IPS DF 19.7 (cell line): ENCODE measurements at regions not wholly inside any gene's neighbourhood (a gene's known extent, or its start where the extent isn't known, plus 50 kb on each side); places are given as distances from the start of the nearest gene placed in this dataset.

Source experiments
- DNase-seq: peaks from one replicate; pipeline ENCODE4 v3.0.0-alpha.2; 2013; ENCODE audit warnings: low read depth, low spot score

DNA sequence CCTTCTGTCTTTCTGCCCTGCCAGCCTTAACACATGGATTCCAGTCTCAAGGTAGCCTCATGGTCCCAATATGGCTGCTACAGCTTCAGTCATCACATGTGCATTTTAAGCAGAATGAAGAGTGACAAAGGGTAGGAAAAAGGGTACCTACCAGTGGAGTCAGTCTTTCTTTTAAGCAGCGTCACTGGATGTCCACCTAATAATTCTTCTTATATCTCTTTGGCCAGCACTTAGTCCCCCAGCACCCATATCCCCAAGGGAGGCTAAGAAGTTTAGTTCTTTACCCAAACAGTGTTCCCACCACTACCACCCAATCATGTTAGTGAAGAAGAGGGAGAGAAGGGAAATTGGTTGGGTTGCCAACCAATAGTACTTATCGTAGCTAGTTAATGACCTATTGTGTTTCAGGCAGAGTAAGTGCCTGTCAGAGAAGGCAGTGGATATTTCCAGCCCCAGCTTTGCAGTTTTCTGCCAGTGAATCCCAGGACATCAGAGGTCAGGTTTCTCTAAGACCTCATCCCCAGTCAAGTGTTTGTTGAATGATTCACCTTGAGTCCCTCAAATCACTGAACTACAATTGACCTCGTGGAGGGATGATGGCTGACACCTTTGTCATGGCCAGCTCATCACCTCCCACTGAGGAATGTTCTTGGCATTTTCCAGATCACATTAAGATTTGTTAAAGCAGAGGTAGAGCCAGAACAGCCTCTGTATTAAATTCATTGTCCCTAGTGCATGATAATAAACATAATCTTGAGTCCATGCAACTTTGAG, 250.9 kb upstream of the CRY1 start:
- no peak for DNase-seq

DNA sequence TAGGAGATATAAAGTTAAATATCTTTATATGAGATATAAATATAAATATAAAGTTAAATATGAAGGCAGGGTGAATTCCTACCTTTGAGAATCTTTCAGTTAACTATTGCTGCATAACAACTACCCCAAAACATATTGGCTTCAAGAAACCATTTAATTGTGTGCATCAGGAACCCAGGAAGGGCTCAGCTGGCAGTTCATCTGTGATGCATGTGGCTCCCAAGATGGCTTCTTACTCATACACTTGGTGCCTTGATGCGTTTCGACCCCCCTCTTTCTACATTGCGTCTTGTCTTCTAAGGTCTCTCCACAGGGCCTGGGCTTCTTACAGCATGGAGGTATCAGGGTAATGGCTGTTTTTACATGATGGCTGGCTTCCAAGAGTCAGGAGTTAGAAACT, 253.9 kb upstream of the CRY1 start:
- DNase-seq = no peak

DNA sequence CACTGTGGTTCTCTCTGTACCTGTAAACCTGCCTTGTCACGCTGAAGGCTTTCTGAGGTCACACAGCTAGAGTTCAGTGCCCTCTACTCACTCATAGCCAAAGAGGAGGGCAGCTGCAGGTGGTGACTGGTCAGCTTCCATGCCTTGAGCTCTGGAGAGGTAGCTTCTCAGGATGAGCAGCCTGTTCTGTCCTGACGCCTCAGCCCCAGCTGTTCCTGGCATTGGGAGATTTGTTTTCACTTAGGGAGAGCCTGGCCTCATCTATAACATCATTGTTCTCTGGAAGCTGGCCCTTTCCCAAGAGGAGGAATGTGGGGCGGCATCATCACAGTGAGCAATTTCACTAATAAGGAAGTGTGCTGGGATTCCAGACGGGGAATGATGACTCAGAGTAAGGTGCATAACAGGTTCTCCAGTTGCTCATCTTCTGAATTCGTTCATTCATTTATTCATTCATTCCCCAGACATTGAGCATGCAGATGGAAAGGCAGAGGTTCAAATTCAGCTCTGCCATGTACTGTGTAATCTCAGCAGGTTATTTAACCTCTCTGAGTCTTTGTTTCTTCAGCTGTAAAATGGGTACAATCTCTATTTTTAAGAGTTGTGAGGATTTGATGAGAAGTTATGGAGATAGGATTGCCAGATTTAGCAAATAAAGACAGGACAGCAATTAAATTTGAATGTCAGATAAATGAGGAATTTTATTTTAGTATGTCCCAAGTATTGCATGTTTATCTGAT, 255.8 kb upstream of the CRY1 start:
- DNase-seq = no peak

DNA sequence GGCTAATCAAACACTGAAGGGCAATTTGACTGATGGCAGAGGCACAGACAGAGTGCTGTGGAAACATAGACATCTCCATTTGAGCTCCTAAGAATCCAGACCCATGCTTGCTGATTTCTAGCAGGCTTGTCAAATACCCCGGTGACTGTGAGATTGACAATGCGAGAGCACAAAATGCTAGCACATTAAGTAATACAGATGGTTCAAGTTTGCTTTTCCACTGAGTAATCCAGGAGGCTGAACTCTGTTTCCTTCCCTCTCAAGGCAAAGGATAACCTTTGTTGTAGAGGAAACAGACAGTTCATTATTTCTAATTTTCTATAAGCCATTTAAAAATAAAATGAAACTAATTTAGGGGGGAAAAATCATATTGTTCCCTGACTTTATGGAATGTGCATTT, 256.5 kb upstream of the CRY1 start:
- DNase-seq = no peak

DNA sequence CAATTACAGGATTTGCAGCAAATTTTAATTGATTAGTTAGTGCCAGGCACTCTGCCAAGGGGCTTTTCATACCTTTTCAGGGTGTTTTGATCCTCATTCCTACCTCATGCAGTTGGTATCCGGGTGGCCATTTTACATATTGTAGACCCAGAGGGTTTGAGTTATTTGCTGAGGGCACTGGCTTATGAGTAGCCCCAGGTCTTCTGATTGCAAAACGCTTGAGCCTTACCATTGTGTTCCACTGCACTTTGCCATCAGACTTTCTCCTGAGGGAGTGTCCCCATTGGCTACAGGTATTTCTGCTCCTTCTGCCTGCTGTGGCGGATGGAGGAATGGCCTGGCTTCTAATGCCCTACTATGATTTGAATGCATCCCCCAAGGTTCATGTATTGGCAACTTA, 257.8 kb upstream of the CRY1 start:
- no peak for DNase-seq

DNA sequence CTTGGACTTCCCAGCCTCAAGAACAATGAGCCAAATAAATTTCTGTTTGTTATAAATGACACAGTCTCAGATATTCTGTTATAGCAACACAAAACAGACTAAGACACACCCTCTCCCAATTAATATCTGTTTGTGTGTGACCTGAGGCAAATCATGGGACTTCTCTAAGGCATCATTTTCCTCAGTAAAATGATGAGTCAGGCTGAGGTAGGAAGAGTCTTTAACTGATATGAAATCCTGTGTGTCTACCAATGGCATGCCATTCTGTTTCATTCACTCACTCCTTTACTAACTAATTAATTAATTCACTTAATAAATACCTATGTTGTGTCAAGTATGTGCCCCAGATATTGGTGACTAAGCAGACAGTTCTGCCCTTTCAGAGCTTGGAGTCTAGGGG, 258.4 kb upstream of the CRY1 start:
- no peak for DNase-seq

DNA sequence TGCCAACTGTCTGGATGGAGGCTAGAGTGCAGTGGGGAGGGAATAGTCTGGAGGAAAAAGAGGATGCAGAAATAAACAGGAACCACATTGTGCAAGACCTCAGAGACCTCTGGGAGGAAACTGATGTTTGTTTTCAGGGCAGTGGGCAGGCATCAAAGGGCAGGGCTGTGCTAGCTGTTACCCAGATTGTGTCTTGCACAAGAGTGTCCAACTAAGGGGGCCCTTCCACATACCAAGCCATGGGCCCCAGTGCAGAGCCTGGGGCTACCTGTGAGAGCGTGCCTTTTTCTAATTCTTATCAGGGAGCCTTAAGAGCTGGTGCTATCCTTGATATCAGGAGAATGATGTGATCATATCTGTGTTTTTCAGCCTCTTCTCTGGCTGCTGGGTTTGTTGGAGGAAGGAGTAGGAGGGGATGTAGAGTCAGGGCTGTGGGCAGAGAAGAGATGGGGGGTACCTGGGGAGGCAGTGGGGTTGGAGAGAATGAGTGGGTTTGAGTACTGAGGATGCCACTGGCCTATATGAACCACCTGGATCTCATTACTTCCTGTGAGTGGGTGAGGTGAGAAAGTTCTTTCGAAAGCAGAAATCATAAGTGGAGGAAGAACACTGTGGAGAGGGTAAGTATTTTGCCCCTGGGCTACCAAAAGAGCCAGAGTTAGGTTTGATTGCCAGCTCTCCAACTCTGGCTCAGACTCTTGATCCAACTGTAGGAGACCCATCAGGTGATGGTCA, 259.2 kb upstream of the CRY1 start:
- DNase-seq = no peak

DNA sequence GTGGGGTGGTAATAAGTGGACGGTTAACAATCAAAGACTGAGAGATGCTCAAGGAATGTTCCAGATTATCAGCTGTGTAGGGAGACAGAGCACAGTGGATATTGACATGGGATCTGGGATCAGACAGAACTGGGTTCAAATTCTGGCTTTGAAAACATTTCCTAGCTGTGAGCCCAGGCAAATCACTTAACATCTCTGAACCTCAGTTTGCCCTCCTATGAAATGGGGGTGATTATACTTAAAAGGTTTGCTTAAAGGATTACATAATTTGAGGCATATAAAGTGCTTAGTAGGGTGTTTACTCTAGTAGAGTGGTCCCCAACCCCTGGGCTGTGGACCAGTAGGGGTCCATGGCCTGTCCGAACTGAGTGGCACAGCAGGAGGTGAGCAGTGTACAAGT, 260.0 kb upstream of the CRY1 start:
- DNase-seq = no peak

DNA sequence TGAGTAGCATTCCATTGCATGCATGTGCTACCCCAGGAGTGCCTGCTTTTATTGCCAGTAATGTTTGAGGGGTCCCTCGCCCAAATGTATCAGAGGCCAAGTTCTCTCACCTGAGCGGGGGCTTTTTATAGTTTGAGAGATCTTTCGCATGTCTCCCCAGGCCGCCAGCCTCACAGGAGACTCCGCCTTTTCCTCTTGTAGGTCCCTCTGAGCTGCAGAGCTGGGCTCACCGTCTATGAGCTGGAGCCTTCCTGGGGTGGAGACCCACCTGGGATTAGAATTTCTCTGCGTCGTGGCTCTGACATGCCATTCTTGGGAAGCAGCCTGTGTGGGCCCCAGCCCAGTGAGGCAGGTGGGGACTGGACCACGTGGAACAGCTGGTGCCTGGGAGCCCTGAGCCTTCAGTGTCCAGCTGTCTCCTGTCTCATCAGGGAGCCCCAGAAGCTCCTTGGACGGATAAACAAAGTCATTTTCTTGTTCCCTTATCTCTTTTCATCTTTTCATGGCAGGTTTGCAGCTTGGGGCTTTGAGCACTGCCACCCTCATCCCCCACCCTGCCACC, 261.7 kb upstream of the CRY1 start:
- no peak for DNase-seq

DNA sequence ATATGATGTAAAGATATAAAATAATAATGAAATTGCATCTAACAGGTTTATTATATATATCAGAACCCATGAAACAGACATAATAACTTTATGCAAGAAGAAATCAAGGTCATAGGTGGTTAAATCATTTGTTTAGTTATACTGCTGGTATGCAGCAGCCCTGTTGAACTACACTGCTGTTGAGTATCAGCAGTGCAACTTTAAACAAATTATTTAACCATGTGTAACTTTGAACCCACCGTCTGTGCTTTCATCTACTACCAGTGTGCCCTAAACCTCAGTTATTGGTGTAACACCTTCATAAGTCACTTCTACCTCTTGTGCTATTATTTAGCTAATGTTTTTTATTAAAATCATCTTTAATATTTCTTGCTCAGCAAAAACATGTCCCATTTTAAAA, 262.3 kb upstream of the CRY1 start:
- DNase-seq = no peak

DNA sequence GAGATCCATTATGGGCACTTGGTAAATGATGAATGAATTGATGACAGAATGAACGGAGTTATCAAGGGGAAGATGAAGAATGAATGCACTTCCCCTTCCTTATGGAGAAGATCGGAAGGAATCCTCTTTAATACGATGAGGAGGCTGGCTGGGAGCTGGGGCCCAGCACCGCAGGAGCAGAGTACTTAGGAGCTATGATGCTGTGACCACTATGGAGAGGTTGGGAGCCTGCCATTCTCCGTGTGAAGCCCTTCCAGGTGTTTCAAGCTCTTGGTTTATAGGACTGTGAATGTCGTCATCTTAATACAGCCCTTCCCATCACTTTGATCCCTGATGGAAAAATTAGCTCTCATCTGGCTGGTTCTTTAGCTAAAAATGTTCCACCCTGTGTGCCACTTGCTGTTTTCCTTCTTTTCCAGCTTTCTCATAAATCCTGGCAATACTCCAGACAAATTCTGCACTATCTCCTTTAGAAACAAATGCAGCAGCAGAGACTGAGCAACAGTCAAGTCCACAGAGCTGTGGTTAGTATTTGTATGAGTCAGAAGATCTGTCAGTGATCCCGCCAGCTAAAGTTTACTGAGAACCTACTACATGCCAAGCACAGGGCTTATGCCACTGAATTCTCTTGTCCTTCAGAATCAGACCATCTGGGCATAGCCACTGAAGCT, 263.1 kb upstream of the CRY1 start:
- no peak for DNase-seq

DNA sequence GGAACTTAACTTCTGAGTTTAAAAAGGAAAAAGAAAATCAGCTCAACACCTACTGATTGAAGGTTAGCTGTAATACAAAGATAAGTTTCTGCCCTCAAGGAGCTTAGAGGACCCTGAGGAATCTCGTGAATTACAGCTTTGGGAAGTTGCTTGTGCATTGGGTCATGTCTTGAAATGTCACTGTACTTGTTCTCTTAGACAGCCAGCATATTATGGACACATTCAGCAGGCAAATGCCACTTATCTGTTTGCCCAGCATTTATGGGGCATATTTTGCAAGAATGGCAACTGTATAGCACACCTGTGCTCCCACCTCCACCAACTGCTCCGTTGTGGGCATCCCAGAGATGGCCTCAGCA, 263.6 kb upstream of the CRY1 start:
- DNase-seq = no peak

DNA sequence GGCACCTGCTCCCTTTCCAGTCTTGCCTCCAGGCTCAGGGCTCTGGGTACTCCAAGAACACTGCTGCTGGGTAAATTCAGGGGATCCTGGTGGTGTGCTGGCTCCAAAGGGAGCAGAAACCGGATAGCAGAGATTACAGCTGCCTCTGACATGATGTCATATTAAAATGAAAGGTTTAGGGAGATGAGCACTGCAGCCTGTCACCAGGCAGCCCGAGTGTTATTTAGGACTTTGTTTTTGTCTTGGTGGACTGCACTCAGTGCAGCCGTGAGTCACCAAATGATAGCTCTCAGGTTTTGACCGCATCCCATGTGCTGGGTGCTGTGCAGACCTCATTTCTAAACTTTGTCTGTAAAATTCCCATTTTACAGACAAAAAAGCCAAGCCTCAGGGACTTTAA, 266.0 kb upstream of the CRY1 start:
- no peak for DNase-seq

DNA sequence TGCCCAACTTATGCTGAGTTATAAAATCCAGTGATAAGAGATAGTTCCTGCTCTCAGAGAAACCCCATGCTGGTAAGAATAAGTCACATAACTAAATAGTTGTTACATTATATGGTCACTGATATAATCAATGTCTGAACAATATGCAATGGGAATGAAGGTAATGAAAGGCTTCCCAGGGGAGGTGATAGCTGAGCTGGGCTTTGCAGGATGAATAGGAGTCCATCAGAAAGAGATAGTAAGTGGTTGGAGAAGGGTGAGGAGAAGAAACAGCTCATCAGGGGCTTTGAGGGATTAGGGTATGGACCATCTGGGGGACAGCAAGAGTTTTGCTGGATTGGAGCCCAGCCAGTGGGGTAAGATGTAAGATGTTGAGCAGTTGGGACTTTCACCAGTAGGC, 266.7 kb upstream of the CRY1 start:
- no peak for DNase-seq

DNA sequence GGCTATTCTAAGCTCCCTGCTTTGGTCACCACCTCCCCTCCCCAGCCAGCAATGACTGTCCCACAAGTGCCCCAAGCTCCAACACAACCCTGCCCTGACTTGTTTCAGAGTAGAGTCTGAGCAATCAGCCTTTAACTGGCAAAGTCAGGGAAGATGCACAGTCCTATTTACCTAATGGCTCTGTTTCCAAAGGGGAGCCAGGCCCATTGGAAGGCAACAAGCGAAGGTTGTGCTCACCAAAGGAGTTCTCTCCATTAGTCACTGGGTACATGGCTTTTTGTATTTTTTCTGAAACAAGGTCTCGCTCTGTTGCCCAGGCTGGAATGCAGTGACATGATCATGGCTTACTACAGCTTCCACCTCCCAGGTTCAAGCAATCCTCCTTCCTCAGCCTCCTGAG, 267.1 kb upstream of the CRY1 start:
- no peak for DNase-seq

DNA sequence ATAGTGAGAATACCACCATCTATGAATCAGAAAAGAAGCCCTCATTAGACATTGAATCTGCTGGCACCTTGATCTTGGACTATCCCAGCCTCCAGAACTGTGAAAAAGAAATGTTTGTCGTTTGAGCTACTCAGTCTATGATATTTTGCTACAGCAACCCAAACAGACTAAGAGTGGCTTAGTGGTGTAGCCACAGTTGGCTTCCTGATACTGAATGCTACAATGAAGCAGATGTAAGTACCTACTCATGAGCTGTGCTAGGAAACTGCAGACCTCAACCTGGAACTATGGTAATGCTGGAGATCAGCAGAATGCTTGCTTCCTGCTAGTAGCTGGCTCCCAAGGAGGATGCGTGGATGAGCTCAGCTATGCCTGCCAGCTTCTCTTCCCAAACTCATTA, 268.6 kb upstream of the CRY1 start:
- DNase-seq = no peak

DNA sequence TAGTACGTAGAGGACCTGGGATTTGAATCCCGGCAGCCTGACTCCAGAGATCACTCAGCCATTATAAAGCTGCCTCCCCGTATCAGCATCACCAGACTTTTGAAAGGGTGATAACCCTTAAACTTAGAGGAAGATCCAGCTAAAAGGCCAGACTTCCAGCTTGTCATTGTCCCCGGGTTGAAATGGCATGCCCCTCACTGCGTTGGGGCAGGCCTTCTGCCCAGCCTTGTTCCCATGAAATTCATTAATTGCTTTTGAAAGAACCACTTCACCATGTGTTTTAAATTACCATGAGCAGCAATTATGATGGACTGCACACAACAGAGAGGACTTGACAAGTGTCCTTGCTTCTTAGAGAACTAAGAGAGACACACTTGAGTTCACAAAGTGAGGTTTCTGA, 269.6 kb upstream of the CRY1 start:
- no peak for DNase-seq

DNA sequence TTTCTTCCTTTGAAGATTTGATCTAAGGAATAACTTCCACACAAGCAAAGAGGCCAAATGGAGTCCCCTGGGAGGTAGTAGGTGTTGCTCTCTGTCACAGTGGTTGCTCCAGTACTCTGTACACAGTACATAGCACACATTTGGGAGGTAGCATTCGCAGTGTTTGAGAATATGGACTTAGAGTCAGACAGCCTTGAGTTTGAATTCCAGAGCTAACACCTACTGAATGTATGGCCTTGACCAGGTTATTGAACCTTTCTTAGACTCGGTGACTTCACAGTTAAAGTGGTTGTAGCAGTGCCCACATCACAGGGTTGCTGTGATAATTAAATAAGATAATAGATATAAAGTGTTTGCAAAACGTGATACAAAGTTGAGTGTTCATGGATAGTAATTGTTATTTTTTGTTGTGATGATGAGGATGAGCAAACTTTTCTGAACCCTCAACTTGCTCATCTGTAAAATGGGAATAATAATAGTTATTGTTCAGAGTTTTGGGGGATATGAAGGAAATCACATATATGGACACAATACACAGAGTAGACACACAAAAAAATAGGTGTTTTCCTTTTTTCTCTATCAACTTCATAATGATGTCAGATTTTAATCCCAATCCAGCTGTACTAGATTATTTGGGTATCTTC, 271.6 kb upstream of the CRY1 start:
- no peak for DNase-seq

DNA sequence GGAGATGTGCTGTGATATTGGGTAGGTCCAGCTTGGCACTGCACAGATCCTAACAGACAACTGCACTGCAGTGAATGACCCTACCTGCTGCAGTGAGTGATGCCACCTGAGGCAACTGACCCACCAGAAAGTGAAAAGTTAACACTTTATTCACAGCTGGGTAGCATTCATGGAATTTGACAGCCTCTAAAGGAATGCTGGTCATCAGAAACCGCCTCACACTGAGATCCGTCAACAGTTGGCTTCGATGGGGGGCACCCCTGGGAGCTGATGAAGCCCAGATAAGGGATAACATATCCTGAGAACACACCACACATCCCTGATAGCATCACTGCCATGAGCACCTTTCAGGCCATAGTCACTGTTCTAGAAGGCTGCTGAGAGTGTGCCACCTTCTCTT, 272.4 kb upstream of the CRY1 start:
- DNase-seq = no peak

DNA sequence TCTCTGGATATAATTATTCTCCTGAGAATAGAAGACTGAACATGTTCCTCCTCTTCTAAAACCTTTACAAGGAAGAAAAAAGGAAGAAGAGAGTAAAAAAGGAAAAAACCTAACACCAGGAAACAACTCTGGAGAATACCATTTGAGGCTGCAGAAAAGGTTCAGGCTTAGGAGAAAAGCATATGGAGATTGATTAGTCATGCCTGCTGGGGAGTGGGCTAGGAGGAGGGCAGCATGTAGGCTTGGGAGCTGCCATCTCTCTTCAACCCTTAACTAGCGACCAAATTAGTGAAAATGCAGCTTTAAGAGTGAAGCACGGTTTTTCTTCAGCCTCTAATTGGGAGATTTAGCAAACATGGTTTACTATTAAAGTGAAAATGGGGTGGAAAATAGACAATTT, 273.0 kb upstream of the CRY1 start:
- DNase-seq = no peak

DNA sequence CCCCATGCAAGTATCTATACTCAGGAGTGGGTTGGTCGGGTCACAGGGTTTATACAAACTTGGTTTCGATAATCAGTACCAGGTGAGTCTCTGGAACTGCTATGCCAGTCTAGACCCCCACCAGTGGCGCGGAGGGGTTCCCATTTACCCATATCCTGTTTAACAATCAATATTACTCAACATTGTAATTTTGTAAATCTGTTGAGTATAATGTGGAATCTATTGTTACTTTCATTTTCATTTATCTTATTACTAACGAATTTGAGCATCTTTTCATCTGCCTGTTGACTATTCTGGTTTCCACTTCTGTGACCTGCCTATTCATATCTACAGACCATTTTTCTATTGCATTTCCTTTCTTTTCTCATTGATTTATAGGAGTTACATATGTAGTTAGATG, 275.2 kb upstream of the CRY1 start:
- no peak for DNase-seq

DNA sequence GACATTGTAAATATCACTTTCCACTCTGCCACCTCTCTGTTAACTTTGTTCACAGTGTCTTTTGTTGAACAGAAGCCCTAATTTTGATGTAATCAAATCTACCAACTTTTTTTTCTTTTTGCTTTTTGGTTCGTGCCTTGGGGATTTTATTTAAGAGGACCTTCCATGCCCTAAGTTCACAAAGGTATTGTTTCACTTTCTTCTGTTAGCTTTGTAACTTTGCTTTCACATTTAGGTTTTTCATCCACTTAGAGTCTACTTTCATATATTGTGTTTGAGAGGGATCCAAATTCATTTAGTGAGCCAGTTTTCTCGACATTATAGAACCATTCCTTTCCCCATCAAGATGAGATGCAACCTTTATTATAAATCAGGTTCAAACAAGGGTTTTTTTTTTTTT, 275.7 kb upstream of the CRY1 start:
- no peak for DNase-seq
